ENCODE measurements at regions not wholly inside any gene's neighbourhood (a gene's known extent, or its start where the extent isn't known, plus 50 kb on each side); places are given as distances from the start of the nearest gene placed in this dataset.

GRCh38 chr4:129905256-129905655, 809.3 kb downstream of the C4orf33 start:
- Histone ChIP-seq H3K9me1 (ENCODE audit: control insufficient read depth, extremely low read depth, insufficient read depth, low read length) (no peaks in the 10 kb centered on the region), H3K4me3 (ENCODE audit: control insufficient read depth in 2 of 3, extremely low read depth in 1 of 3, insufficient read depth in 2 of 3, low read depth in 1 of 3, low read length in 3 of 3) (no peak overlapping the region), H3K79me2 (ENCODE audit: control insufficient read depth, insufficient read depth, low read length) (no peaks in the 10 kb centered on the region), H3K27me3 (ENCODE audit: control insufficient read depth, extremely low read depth, insufficient read depth, low read length) (no peaks in the 10 kb centered on the region), H3K4me2 (ENCODE audit: control insufficient read depth, extremely low read depth, insufficient read depth, low read depth, low read length) (no peak overlapping the region), H2AFZ (ENCODE audit: control insufficient read depth, low read length) (no peak overlapping the region), H4K20me1 (ENCODE audit: control insufficient read depth, extremely low read depth, insufficient read depth, low read length) (no peaks in the 10 kb centered on the region), H3K9me3 (ENCODE audit: control insufficient read depth, low read depth, low read length) (no peaks in the 10 kb centered on the region), H3K4me1 (ENCODE audit: control insufficient read depth, extremely low read depth, insufficient read depth, low read length) (no peaks in the 10 kb centered on the region), H3K27ac (ENCODE audit: control insufficient read depth, insufficient read depth, low read length) (no peak overlapping the region), H3K36me3 (ENCODE audit: control insufficient read depth in 2 of 2, extremely low read depth in 1 of 2, insufficient read depth in 2 of 2, low read length in 2 of 2) (no peaks in the 10 kb centered on the region), H3K9ac (ENCODE audit: control insufficient read depth, extremely low read depth, insufficient read depth, low read length) (no peak overlapping the region)
- no peak for DNase-seq (ENCODE audit: low read depth, low spot score)
- dilution Hi-C loops (cut with MboI; ENCODE audit: extremely low pct_ligation_motif_present, low sequenced_read_pairs) = no loop called here
- TF ChIP-seq EZH2 (IDR thresholded peaks at IDR 0.05; ENCODE audit: low read length) (no peak), CTCF (optimal IDR thresholded peaks at IDR 0.05 in 1 of 3, IDR thresholded peaks at IDR 0.05 in 1 of 3, conservative IDR thresholded peaks at IDR 0.05 in 1 of 3; ENCODE audit: extremely low read depth in 1 of 3, insufficient read depth in 2 of 3, low read length in 3 of 3) (no peak)
- FAIRE-seq = no peak

DNA sequence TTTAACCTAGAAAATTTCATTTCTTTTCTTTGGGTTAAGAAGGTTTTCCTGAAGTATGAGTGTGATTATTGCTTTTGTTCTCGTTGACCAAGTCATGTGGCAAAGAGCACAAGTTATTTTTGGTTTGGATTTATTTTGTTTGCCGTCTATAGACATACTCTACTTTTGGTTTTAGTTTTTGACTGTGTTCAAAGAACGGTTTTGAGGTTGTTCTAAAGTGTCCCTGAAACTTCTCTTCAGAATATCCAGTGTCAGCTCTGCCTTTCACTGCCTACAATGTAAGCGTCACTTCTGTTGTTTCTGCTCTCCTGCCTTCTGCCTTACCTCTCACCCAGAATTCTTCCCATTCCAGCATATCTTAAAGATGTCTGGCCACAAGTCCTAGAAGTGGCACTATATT, 812.2 kb downstream of the C4orf33 start:
- no peak overlapping the region for H2AFZ ChIP-seq (ENCODE audit: control insufficient read depth, low read length)
- FAIRE-seq (no peak), DNase-seq (ENCODE audit: low read depth, low spot score) (no peak)
- H3K4me2 ChIP-seq (ENCODE audit: control insufficient read depth, extremely low read depth, insufficient read depth, low read depth, low read length) = no peak overlapping the region
- no peak overlapping the region for H3K9ac ChIP-seq (ENCODE audit: control insufficient read depth, extremely low read depth, insufficient read depth, low read length)
- H3K4me1 ChIP-seq (ENCODE audit: control insufficient read depth, extremely low read depth, insufficient read depth, low read length) = no peaks in the 10 kb centered on the region
- H3K27me3 ChIP-seq (ENCODE audit: control insufficient read depth, extremely low read depth, insufficient read depth, low read length) = no peaks in the 10 kb centered on the region
- H3K9me3 ChIP-seq (ENCODE audit: control insufficient read depth, low read depth, low read length) = no peaks in the 10 kb centered on the region
- H3K9me1 ChIP-seq (ENCODE audit: control insufficient read depth, extremely low read depth, insufficient read depth, low read length) = no peaks in the 10 kb centered on the region
- no peak overlapping the region for H3K27ac ChIP-seq (ENCODE audit: control insufficient read depth, insufficient read depth, low read length)
- TF ChIP-seq EZH2 (IDR thresholded peaks at IDR 0.05; ENCODE audit: low read length) = no peak
- TF ChIP-seq CTCF (optimal IDR thresholded peaks at IDR 0.05 in 1 of 3, IDR thresholded peaks at IDR 0.05 in 1 of 3, conservative IDR thresholded peaks at IDR 0.05 in 1 of 3; ENCODE audit: extremely low read depth in 1 of 3, insufficient read depth in 2 of 3, low read length in 3 of 3) = no peak
- H3K36me3 ChIP-seq (ENCODE audit: control insufficient read depth in 2 of 2, extremely low read depth in 1 of 2, insufficient read depth in 2 of 2, low read length in 2 of 2) = no peaks in the 10 kb centered on the region
- dilution Hi-C loops (cut with MboI; ENCODE audit: extremely low pct_ligation_motif_present, low sequenced_read_pairs) = no loop called here
- no peak overlapping the region for H3K4me3 ChIP-seq (ENCODE audit: control insufficient read depth in 2 of 3, extremely low read depth in 1 of 3, insufficient read depth in 2 of 3, low read depth in 1 of 3, low read length in 3 of 3)
- no peaks in the 10 kb centered on the region for H4K20me1 ChIP-seq (ENCODE audit: control insufficient read depth, extremely low read depth, insufficient read depth, low read length)
- no peaks in the 10 kb centered on the region for H3K79me2 ChIP-seq (ENCODE audit: control insufficient read depth, insufficient read depth, low read length)
